ENCODE measurements at regions not wholly inside any gene's neighbourhood (a gene's known extent, or its start where the extent isn't known, plus 50 kb on each side); places are given as distances from the start of the nearest gene placed in this dataset.

DNA sequence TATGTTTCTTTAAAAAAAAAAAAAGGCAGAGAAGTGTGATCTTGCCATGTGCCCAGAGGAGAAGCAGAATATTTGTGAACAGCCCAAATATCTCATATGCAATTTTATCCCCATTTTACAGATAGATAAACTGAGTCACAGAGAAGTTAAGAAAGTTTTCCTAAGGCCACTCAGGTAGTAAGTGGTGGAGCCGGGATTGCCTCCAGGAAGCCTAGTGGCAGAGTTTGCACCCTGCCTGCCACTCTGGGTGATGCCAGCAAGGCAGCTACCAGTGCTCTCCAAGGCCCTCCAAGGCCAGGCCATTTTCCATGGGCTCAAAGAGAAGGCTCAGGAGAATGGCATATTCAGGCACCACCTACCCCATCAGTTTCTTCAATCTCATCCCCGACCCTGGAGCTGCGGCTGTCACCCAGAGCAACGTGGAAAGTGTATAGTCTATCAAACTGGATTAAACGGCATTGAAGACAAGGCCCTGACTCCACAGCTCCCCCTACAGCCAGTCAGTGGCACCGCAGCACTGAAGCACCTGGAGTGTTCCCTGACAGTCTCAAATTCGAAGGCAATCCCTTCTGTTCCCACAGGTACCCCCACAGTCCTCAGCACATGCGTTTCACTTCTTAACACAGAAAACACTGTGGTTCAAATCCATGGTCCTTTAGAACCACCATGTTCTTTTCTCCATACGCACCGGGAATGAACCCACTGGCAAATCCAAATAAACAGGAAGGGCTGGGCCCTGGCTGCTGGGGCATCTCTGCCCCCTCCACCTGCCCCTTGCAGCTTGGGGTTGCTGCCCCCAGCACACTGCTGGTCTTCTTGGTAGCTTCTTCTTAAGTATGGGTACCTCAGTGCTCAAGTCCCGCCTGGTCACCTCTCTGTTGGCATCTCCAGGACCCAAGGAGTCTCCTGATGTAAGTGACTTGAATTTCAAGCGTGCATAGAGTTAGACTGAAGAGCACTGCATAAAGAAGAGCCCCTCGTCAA, 175.3 kb downstream of the INHBB start (continued):
- TF ChIP-seq, protein P1, sequence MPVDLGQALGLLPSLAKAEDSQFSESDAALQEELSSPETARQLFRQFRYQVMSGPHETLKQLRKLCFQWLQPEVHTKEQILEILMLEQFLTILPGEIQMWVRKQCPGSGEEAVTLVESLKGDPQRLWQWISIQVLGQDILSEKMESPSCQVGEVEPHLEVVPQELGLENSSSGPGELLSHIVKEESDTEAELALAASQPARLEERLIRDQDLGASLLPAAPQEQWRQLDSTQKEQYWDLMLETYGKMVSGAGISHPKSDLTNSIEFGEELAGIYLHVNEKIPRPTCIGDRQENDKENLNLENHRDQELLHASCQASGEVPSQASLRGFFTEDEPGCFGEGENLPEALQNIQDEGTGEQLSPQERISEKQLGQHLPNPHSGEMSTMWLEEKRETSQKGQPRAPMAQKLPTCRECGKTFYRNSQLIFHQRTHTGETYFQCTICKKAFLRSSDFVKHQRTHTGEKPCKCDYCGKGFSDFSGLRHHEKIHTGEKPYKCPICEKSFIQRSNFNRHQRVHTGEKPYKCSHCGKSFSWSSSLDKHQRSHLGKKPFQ (CRISPR knock-in tag; IDR thresholded peaks at IDR 0.05; ENCODE audit: insufficient replicate concordance) = no peak
- TF ChIP-seq ELF3 (CRISPR knock-in tag; IDR thresholded peaks at IDR 0.05) = 0 out of 2 replicates have a peak, but pooled peaks have one; percentile 35
- TF ChIP-seq ZNF564 (CRISPR knock-in tag; IDR thresholded peaks at IDR 0.05) = no peak
- no peak for TF ChIP-seq ZNF350 (CRISPR knock-in tag; IDR thresholded peaks at IDR 0.05; ENCODE audit: borderline replicate concordance, low read depth)
- no peak for TF ChIP-seq KDM4B (CRISPR knock-in tag; IDR thresholded peaks at IDR 0.05)
- no peak for TF ChIP-seq RARG (CRISPR knock-in tag; IDR thresholded peaks at IDR 0.05; ENCODE audit: low read depth)
- TF ChIP-seq POGZ (CRISPR knock-in tag; IDR thresholded peaks at IDR 0.05) = no peak
- no peak for TF ChIP-seq JDP2 (CRISPR knock-in tag; IDR thresholded peaks at IDR 0.05; ENCODE audit: borderline replicate concordance)
- no peak for TF ChIP-seq ZNF703 (CRISPR knock-in tag; IDR thresholded peaks at IDR 0.05; ENCODE audit: borderline replicate concordance)
- TF ChIP-seq ZNF546 (CRISPR knock-in tag; conservative IDR thresholded peaks at IDR 0.05) = no peak
- TF ChIP-seq ZNF766 (CRISPR knock-in tag; IDR thresholded peaks at IDR 0.05; ENCODE audit: borderline replicate concordance) = 0 out of 2 replicates have a peak, but pooled peaks have one; percentile 32
- no peak for TF ChIP-seq ZNF7 (CRISPR knock-in tag; IDR thresholded peaks at IDR 0.05)
- TF ChIP-seq ZNF432 (CRISPR knock-in tag; IDR thresholded peaks at IDR 0.05; ENCODE audit: borderline replicate concordance) = no peak
- TF ChIP-seq, protein P2, sequence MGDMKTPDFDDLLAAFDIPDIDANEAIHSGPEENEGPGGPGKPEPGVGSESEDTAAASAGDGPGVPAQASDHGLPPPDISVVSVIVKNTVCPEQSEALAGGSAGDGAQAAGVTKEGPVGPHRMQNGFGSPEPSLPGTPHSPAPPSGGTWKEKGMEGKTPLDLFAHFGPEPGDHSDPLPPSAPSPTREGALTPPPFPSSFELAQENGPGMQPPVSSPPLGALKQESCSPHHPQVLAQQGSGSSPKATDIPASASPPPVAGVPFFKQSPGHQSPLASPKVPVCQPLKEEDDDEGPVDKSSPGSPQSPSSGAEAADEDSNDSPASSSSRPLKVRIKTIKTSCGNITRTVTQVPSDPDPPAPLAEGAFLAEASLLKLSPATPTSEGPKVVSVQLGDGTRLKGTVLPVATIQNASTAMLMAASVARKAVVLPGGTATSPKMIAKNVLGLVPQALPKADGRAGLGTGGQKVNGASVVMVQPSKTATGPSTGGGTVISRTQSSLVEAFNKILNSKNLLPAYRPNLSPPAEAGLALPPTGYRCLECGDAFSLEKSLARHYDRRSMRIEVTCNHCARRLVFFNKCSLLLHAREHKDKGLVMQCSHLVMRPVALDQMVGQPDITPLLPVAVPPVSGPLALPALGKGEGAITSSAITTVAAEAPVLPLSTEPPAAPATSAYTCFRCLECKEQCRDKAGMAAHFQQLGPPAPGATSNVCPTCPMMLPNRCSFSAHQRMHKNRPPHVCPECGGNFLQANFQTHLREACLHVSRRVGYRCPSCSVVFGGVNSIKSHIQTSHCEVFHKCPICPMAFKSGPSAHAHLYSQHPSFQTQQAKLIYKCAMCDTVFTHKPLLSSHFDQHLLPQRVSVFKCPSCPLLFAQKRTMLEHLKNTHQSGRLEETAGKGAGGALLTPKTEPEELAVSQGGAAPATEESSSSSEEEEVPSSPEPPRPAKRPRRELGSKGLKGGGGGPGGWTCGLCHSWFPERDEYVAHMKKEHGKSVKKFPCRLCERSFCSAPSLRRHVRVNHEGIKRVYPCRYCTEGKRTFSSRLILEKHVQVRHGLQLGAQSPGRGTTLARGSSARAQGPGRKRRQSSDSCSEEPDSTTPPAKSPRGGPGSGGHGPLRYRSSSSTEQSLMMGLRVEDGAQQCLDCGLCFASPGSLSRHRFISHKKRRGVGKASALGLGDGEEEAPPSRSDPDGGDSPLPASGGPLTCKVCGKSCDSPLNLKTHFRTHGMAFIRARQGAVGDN (CRISPR knock-in tag; IDR thresholded peaks at IDR 0.05) = peak; percentile 33; the same call in 1 of the 2 replicates
- TF ChIP-seq ZBTB7B (CRISPR knock-in tag; IDR thresholded peaks at IDR 0.05) = peak; percentile 60
- TF ChIP-seq MTA3 (CRISPR knock-in tag; IDR thresholded peaks at IDR 0.05) = no peak
